ENCODE measurements at regions not wholly inside any gene's neighbourhood (a gene's known extent, or its start where the extent isn't known, plus 50 kb on each side); places are given as distances from the start of the nearest gene placed in this dataset.

DNA sequence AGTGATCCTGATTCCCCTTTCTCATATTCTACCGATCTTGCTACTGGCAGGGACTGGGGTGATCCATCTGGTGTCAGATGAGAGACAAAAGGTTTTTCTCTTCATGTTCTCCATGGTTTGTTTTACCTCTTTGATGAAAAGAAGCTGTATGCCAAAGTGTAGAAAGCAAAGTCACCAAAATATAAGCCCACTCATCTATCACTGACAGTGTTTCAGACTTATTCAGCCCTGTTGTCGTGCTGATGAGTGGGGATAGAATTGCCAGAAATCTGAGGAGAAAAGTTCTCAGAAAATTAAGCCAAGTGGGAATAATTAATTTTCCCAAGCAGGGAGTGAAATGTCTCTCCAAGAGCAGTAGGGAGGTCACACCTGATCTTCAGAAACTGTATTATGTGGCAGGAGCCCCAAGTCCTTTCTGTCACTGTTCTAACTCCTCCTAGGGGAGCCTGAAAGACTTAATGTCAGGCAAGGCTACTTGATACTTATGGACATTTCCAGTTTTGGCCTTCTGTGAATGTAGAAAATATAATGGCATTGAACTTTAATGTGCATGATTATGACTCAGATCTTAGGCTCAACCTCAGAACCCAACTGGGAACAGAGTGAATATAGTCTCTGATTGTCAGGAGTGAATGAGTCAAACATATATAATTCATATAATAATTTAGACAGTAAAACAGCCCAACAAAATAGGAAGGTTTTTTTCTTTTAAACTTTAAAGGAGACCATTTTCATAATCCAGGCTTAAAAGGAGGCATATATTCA, 298.1 kb downstream of the ANKRD50 start:
- Mint-ChIP-seq H3K9me3 (no peaks in the 10 kb centered on the region), H3K27me3 (ENCODE audit: low read depth) (no peaks in the 10 kb centered on the region), H3K4me3 (no peak overlapping the region), H3K36me3 (ENCODE audit: low read depth) (no peaks in the 10 kb centered on the region), H3K4me1 (peaks cover 4% of the 10 kb centered on the region), H3K27ac (ENCODE audit: unreplicated experiment) (no peak overlapping the region)
- DNase-seq (ENCODE audit: low read depth, low spot score) = no peak
- TF ChIP-seq, protein P1, sequence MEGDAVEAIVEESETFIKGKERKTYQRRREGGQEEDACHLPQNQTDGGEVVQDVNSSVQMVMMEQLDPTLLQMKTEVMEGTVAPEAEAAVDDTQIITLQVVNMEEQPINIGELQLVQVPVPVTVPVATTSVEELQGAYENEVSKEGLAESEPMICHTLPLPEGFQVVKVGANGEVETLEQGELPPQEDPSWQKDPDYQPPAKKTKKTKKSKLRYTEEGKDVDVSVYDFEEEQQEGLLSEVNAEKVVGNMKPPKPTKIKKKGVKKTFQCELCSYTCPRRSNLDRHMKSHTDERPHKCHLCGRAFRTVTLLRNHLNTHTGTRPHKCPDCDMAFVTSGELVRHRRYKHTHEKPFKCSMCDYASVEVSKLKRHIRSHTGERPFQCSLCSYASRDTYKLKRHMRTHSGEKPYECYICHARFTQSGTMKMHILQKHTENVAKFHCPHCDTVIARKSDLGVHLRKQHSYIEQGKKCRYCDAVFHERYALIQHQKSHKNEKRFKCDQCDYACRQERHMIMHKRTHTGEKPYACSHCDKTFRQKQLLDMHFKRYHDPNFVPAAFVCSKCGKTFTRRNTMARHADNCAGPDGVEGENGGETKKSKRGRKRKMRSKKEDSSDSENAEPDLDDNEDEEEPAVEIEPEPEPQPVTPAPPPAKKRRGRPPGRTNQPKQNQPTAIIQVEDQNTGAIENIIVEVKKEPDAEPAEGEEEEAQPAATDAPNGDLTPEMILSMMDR (conservative IDR thresholded peaks at IDR 0.05) = no peak

DNA sequence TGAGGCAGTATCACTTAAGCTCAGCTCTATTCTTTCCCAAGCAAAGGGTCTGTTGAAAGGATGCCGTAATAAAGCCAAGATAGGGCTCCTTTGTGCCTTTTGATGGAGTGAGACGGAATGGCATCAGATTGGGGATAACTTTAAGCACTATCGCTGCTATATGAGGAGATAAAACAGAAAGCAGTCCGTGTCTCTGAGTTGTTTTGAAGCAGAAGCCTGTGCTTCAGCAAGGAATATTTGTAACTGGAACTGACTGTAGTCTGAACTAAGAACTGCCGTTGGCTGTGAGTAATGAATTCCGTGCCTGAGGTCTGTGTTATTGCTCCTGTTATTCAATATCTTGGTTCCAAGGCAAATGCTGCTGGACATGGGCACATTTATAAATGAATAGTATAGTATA, 297.4 kb downstream of the ANKRD50 start:
- Mint-ChIP-seq H3K27me3 (ENCODE audit: low read depth) (no peaks in the 10 kb centered on the region), H3K4me3 (no peak overlapping the region), H3K36me3 (ENCODE audit: low read depth) (no peaks in the 10 kb centered on the region), H3K27ac (ENCODE audit: unreplicated experiment) (no peak overlapping the region), H3K9me3 (no peaks in the 10 kb centered on the region), H3K4me1 (peaks cover 8% of the 10 kb centered on the region)
- no peak for DNase-seq (ENCODE audit: low read depth, low spot score)
- TF ChIP-seq, protein P1 (conservative IDR thresholded peaks at IDR 0.05) = no peak

DNA sequence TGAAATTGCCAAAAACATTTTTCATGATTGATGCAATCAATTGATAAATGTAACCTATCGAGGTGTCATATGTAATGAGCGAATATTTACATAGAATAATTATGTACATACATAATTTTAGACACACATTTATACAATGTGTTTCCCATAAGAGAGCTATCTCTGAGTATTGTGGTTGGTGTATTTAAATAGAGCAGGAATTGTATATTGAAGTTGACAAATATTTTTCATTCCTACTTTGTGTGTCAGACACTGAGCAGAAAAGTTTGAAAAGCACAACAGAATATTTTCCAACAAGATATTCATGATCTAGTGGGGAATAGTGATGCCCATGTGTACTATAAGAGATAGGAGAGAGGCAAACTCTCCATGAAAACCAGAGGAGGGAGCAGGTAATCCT, 295.2 kb downstream of the ANKRD50 start:
- Mint-ChIP-seq H3K4me1 (peaks cover 8% of the 10 kb centered on the region), H3K4me3 (no peak overlapping the region), H3K36me3 (ENCODE audit: low read depth) (no peaks in the 10 kb centered on the region), H3K9me3 (no peaks in the 10 kb centered on the region), H3K27ac (ENCODE audit: unreplicated experiment) (no peak overlapping the region), H3K27me3 (ENCODE audit: low read depth) (no peaks in the 10 kb centered on the region)
- TF ChIP-seq, protein P1 (conservative IDR thresholded peaks at IDR 0.05) = no peak
- DNase-seq (ENCODE audit: low read depth, low spot score) = no peak

DNA sequence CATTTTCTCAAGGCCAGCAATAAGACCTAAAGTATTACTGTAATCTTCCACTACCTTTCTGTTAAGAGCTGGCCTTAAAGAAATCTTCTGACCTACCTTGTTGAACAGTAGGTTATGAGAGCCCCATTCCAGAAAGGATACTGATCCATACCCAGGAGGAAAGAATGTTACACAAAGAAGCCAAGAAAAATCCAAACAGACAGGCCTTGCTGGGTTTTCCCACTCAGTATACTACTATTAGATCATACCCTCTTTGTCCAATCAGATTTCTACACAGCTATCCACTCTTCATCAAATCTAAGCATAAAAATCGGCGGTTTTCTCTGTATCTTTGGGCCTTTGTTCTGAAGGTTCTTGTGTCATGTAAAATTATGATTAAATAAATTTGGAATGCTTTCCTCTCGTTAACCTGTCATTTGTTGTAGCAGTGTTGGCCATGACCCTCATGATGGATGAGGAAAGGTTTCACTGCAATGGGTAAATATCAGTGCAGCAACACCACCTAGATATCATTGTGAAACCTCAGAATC, 292.3 kb downstream of the ANKRD50 start:
- Mint-ChIP-seq H3K4me3 (no peak overlapping the region), H3K27ac (ENCODE audit: unreplicated experiment) (no peak overlapping the region), H3K9me3 (no peaks in the 10 kb centered on the region), H3K4me1 (peaks cover 4% of the 10 kb centered on the region), H3K36me3 (ENCODE audit: low read depth) (no peaks in the 10 kb centered on the region), H3K27me3 (ENCODE audit: low read depth) (no peaks in the 10 kb centered on the region)
- DNase-seq (ENCODE audit: low read depth, low spot score) = no peak
- TF ChIP-seq, protein P1 (conservative IDR thresholded peaks at IDR 0.05) = no peak

DNA sequence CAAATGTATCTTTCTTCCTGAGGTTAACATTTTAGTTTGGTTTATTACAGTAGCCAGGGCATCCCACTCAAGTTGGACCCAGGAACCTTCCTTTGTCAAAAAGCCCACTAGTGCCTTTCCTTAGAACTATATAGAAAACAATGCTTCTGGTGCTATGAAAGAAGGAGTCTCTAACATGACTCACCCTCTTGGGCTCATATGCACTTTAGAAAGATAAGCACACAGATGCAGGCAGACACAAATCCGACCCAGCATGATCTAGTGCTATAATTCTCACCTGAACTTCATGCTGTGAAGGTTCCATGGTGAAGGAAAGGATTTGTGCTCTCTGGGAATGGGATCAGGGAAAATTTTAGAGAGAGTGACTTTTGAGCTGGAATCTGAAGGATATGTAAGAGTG, 289.4 kb downstream of the ANKRD50 start:
- peaks cover 4% of the 10 kb centered on the region for H3K4me1 Mint-ChIP-seq
- H3K27ac Mint-ChIP-seq (ENCODE audit: unreplicated experiment) = no peak overlapping the region

More for the DNA sequence above, 289.4 kb downstream of the ANKRD50 start:
- Mint-ChIP-seq H3K9me3 (no peaks in the 10 kb centered on the region), H3K4me3 (no peak overlapping the region), H3K36me3 (ENCODE audit: low read depth) (no peaks in the 10 kb centered on the region), H3K27me3 (ENCODE audit: low read depth) (no peaks in the 10 kb centered on the region)
- DNase-seq (ENCODE audit: low read depth, low spot score) = no peak
- TF ChIP-seq, protein P1 (conservative IDR thresholded peaks at IDR 0.05) = no peak
